Activated T-helper 1 cell treated with anti-CD3 and anti-CD28 coated beads, Interleukin-12 subunit alpha, Interleukin-12 subunit beta, Interleukin-2, Interleukin-4 antibody, amounts not matched to agents 30 ng/mL and 10 ng/mL and 1 ng/mL, durations not matched to agents 14 hours and 24 hours and 36 hours (primary cell): ENCODE measurements at regions not wholly inside any gene's neighbourhood (a gene's known extent, or its start where the extent isn't known, plus 50 kb on each side); places are given as distances from the start of the nearest gene placed in this dataset.

Experiments used
- DNase-seq: peaks from one replicate; pipeline ENCODE4 v3.0.0; 2021; ENCODE audit warnings: low spot score
- H3K27ac Mint-ChIP-seq: one replicate; pipeline ENCODE4 v1.8.0; 2021; ENCODE audit warnings: mild to moderate bottlenecking, mixed read lengths
- H3K27me3 Mint-ChIP-seq: one replicate; pipeline ENCODE4 v1.8.0; 2022; ENCODE audit warnings: mild to moderate bottlenecking, moderate library complexity, mixed read lengths; ENCODE audit not compliant: insufficient read depth
- H3K36me3 Mint-ChIP-seq: one replicate; pipeline ENCODE4 v1.8.0; 2021; ENCODE audit warnings: low read depth, mixed read lengths
- H3K4me1 Mint-ChIP-seq: one replicate; pipeline ENCODE4 v1.8.0; 2021; ENCODE audit warnings: low read depth, mixed read lengths
- H3K4me3 Mint-ChIP-seq: one replicate; pipeline ENCODE4 v1.8.0; 2021; ENCODE audit warnings: mild to moderate bottlenecking, moderate library complexity, mixed read lengths
- H3K9me3 Mint-ChIP-seq: one replicate; pipeline ENCODE4 v1.8.0; 2021; ENCODE audit warnings: mixed read lengths
- intact Hi-C: fragments of 100-400 bp; cut with micrococcal nuclease; formaldehyde crosslinking; loops from one replicate; pipeline ENCODE4 v1.15.1; 2024

GRCh38 chr22:47382164-47382890 is 619.9 kb downstream of the TBC1D22A start:
- intact Hi-C loops, result no loop called here
- Mint-ChIP-seq H3K4me1 (no peaks in the 10 kb centered on the region), H3K27me3 (peaks cover 2% of the 10 kb centered on the region), H3K27ac (no peak overlapping the region), H3K36me3 (peaks cover 4% of the 10 kb centered on the region), H3K9me3 (peaks cover 12% of the 10 kb centered on the region), H3K4me3 (no peak overlapping the region)
- no peak for DNase-seq

GRCh38 chr22:47381240-47381639 is 618.8 kb downstream of the TBC1D22A start:
- DNase-seq, result no peak
- no peaks in the 10 kb centered on the region for H3K4me1 Mint-ChIP-seq
- peaks cover 12% of the 10 kb centered on the region for H3K9me3 Mint-ChIP-seq
- intact Hi-C loops, result no loop called here
- no peak overlapping the region for H3K4me3 Mint-ChIP-seq
- H3K27me3 Mint-ChIP-seq, result peaks cover 2% of the 10 kb centered on the region
- peaks cover 4% of the 10 kb centered on the region for H3K36me3 Mint-ChIP-seq
- no peak overlapping the region for H3K27ac Mint-ChIP-seq

GRCh38 chr22:47380692-47381091 is 618.2 kb downstream of the TBC1D22A start:
- DNase-seq, result no peak
- intact Hi-C loops, result no loop called here
- Mint-ChIP-seq H3K9me3 (peaks cover 12% of the 10 kb centered on the region), H3K27me3 (peaks cover 2% of the 10 kb centered on the region), H3K27ac (no peak overlapping the region), H3K4me3 (no peak overlapping the region), H3K4me1 (no peaks in the 10 kb centered on the region), H3K36me3 (peaks cover 4% of the 10 kb centered on the region)

GRCh38 chr22:47379037-47379436 is 616.6 kb downstream of the TBC1D22A start:
- Mint-ChIP-seq H3K9me3 (peaks cover 12% of the 10 kb centered on the region), H3K27ac (no peak overlapping the region), H3K27me3 (peaks cover 2% of the 10 kb centered on the region), H3K36me3 (peaks cover 4% of the 10 kb centered on the region), H3K4me1 (no peaks in the 10 kb centered on the region), H3K4me3 (no peak overlapping the region)
- DNase-seq, result no peak
- intact Hi-C loops, result no loop called here

GRCh38 chr22:47377926-47378560 is 615.6 kb downstream of the TBC1D22A start:
- Mint-ChIP-seq H3K27me3 (peaks cover 2% of the 10 kb centered on the region), H3K4me1 (no peaks in the 10 kb centered on the region), H3K4me3 (no peak overlapping the region), H3K9me3 (peaks cover 12% of the 10 kb centered on the region), H3K36me3 (peaks cover 4% of the 10 kb centered on the region), H3K27ac (no peak overlapping the region)
- intact Hi-C loops, result no loop called here
- no peak for DNase-seq

GRCh38 chr22:47376901-47377505 is 614.6 kb downstream of the TBC1D22A start:
- no peak overlapping the region for H3K27ac Mint-ChIP-seq
- peaks cover 12% of the 10 kb centered on the region for H3K9me3 Mint-ChIP-seq
- H3K4me3 Mint-ChIP-seq, result no peak overlapping the region
- intact Hi-C loops, result no loop called here
- no peaks in the 10 kb centered on the region for H3K4me1 Mint-ChIP-seq
- DNase-seq, result no peak
- peaks cover 4% of the 10 kb centered on the region for H3K36me3 Mint-ChIP-seq
- peaks cover 2% of the 10 kb centered on the region for H3K27me3 Mint-ChIP-seq

- H3K27me3 Mint-ChIP-seq, result peaks cover 2% of the 10 kb centered on the region
- no peak overlapping the region for H3K4me3 Mint-ChIP-seq
- H3K36me3 Mint-ChIP-seq, result peaks cover 4% of the 10 kb centered on the region
- DNase-seq, result no peak
- no peak overlapping the region for H3K27ac Mint-ChIP-seq
- intact Hi-C loops, result no loop called here
- peaks cover 12% of the 10 kb centered on the region for H3K9me3 Mint-ChIP-seq
- no peaks in the 10 kb centered on the region for H3K4me1 Mint-ChIP-seq
Observed at GRCh38 chr22:47376322-47376700, 613.9 kb downstream of the TBC1D22A start.

GRCh38 chr22:47375621-47376321 is 613.3 kb downstream of the TBC1D22A start:
- Mint-ChIP-seq H3K9me3 (peaks cover 12% of the 10 kb centered on the region), H3K4me1 (no peaks in the 10 kb centered on the region), H3K4me3 (no peak overlapping the region), H3K27ac (no peak overlapping the region), H3K36me3 (peaks cover 4% of the 10 kb centered on the region), H3K27me3 (peaks cover 2% of the 10 kb centered on the region)
- intact Hi-C loops, result no loop called here
- no peak for DNase-seq

GRCh38 chr22:47374901-47375575 is 612.6 kb downstream of the TBC1D22A start:
- no peaks in the 10 kb centered on the region for H3K4me1 Mint-ChIP-seq

GRCh38 chr22:47374273-47374771 is 611.9 kb downstream of the TBC1D22A start:
- no peaks in the 10 kb centered on the region for H3K4me1 Mint-ChIP-seq
- H3K4me3 Mint-ChIP-seq, result no peak overlapping the region

More at GRCh38 chr22:47374901-47375575, 612.6 kb downstream of the TBC1D22A start:
- Mint-ChIP-seq H3K27ac (no peak overlapping the region), H3K9me3 (peaks cover 12% of the 10 kb centered on the region), H3K27me3 (peaks cover 5% of the 10 kb centered on the region), H3K36me3 (peaks cover 4% of the 10 kb centered on the region), H3K4me3 (no peak overlapping the region)
- no peak for DNase-seq
- intact Hi-C loops, result no loop called here

GRCh38 chr22:47373648-47374272 is 611.3 kb downstream of the TBC1D22A start:
- Mint-ChIP-seq H3K4me3 (no peak overlapping the region), H3K9me3 (peaks cover 10% of the 10 kb centered on the region), H3K27ac (no peak overlapping the region), H3K36me3 (peaks cover 3% of the 10 kb centered on the region), H3K4me1 (no peaks in the 10 kb centered on the region), H3K27me3 (peaks cover 5% of the 10 kb centered on the region)
- no peak for DNase-seq
- intact Hi-C loops, result no loop called here

More at GRCh38 chr22:47374273-47374771, 611.9 kb downstream of the TBC1D22A start:
- no peak for DNase-seq
- H3K27me3 Mint-ChIP-seq, result peaks cover 5% of the 10 kb centered on the region
- peaks cover 12% of the 10 kb centered on the region for H3K9me3 Mint-ChIP-seq
- H3K27ac Mint-ChIP-seq, result no peak overlapping the region
- H3K36me3 Mint-ChIP-seq, result peaks cover 4% of the 10 kb centered on the region
- intact Hi-C loops, result no loop called here
